ENCODE measurements at regions not wholly inside any gene's neighbourhood (a gene's known extent, or its start where the extent isn't known, plus 50 kb on each side); places are given as distances from the start of the nearest gene placed in this dataset.
"Not testable (repeated sequence)": the region's sequence is repeated elsewhere in the genome, so short reads cannot be mapped to it uniquely, and the experiment has no call there.

GRCh38 chr6:115485400-115485799 lies 575.3 kb downstream of the FRK start:
- H3K36me3 ChIP-seq = no peaks in the 10 kb centered on the region
- no peak overlapping the region for H3K27ac ChIP-seq
- no peak for TF ChIP-seq POLR2AphosphoS5 (IDR thresholded peaks at IDR 0.05)
- TF ChIP-seq CTCF (IDR thresholded peaks at IDR 0.05) = no peak
- no peak for TF ChIP-seq POLR2A (IDR thresholded peaks at IDR 0.05)
- TF ChIP-seq EP300 (IDR thresholded peaks at IDR 0.05) = no peak
- no peak overlapping the region for H3K4me3 ChIP-seq
- intact Hi-C loops (cut with DNase I) = no loop called here
- no peaks in the 10 kb centered on the region for H3K9me3 ChIP-seq
- H3K27me3 ChIP-seq = no peaks in the 10 kb centered on the region
- 59 to 72% methylated on average over 4 of the region's 4 CpGs for WGBS, 2 donors
- no peak for DNase-seq
- no peaks in the 10 kb centered on the region for H3K4me1 ChIP-seq

GRCh38 chr6:115480543-115480942 lies 580.1 kb downstream of the FRK start:
- WGBS, 2 donors = 61 to 76% methylated on average over 4 of the region's 4 CpGs

GRCh38 chr6:115474443-115475041 lies 586.1 kb downstream of the FRK start:
- H3K4me3 ChIP-seq = no peak overlapping the region
- no peaks in the 10 kb centered on the region for H3K4me1 ChIP-seq
- no peak overlapping the region for H3K27ac ChIP-seq
- intact Hi-C loops (cut with DNase I) = no loop called here
- TF ChIP-seq POLR2AphosphoS5 (IDR thresholded peaks at IDR 0.05) = no peak
- TF ChIP-seq CTCF (IDR thresholded peaks at IDR 0.05) = no peak
- no peak for TF ChIP-seq POLR2A (IDR thresholded peaks at IDR 0.05)
- no peak for TF ChIP-seq EP300 (IDR thresholded peaks at IDR 0.05)
- DNase-seq = no peak
- 69 to 80% methylated on average over 3 of the region's 3 CpGs for WGBS, 2 donors
- no peaks in the 10 kb centered on the region for H3K27me3 ChIP-seq
- no peaks in the 10 kb centered on the region for H3K36me3 ChIP-seq
- H3K9me3 ChIP-seq = no peaks in the 10 kb centered on the region

More at GRCh38 chr6:115480543-115480942, 580.1 kb downstream of the FRK start:
- intact Hi-C loops (cut with DNase I); H3K27ac ChIP-seq; H3K4me1 ChIP-seq; DNase-seq; H3K4me3 ChIP-seq; H3K9me3 ChIP-seq; H3K36me3 ChIP-seq; H3K27me3 ChIP-seq: not testable (repeated sequence)

- Histone ChIP-seq H3K27ac (no peak overlapping the region), H3K4me1 (no peaks in the 10 kb centered on the region), H3K27me3 (no peaks in the 10 kb centered on the region), H3K9me3 (no peaks in the 10 kb centered on the region), H3K36me3 (no peaks in the 10 kb centered on the region), H3K4me3 (no peak overlapping the region)
- TF ChIP-seq POLR2A (IDR thresholded peaks at IDR 0.05) (no peak), CTCF (IDR thresholded peaks at IDR 0.05) (no peak), POLR2AphosphoS5 (IDR thresholded peaks at IDR 0.05) (no peak), EP300 (IDR thresholded peaks at IDR 0.05) (no peak)
- no peak for DNase-seq
- intact Hi-C loops (cut with DNase I) = no loop called here
- WGBS, 2 donors = 59 to 81% methylated on average over 6 of the region's 6 CpGs
Observed at GRCh38 chr6:115468272-115469005, 592.3 kb downstream of the FRK start.

GRCh38 chr6:115467726-115468125 lies 593.0 kb downstream of the FRK start:
- Histone ChIP-seq H3K27me3 (no peaks in the 10 kb centered on the region), H3K9me3 (no peaks in the 10 kb centered on the region), H3K4me3 (no peak overlapping the region), H3K36me3 (no peaks in the 10 kb centered on the region), H3K27ac (no peak overlapping the region), H3K4me1 (no peaks in the 10 kb centered on the region)
- intact Hi-C loops (cut with DNase I) = no loop called here
- DNase-seq = no peak
- WGBS, 2 donors = 65 to 74% methylated on average over 2 of the region's 2 CpGs
- TF ChIP-seq POLR2A (IDR thresholded peaks at IDR 0.05) = no peak
- no peak for TF ChIP-seq CTCF (IDR thresholded peaks at IDR 0.05)
- no peak for TF ChIP-seq EP300 (IDR thresholded peaks at IDR 0.05)
- no peak for TF ChIP-seq POLR2AphosphoS5 (IDR thresholded peaks at IDR 0.05)
